ENCODE measurements at regions not wholly inside any gene's neighbourhood (a gene's known extent, or its start where the extent isn't known, plus 50 kb on each side); places are given as distances from the start of the nearest gene placed in this dataset.

- no peaks in the 10 kb centered on the region for H3K27me3 ChIP-seq (ENCODE audit: control insufficient read depth, insufficient read depth, low read length)
- ChIA-PET CTCF (no interaction called here), POLR2A (no interaction called here)
- H3K4me3 ChIP-seq (ENCODE audit: low read depth, low read length), result no peak overlapping the region
- no peak for TF ChIP-seq CTCF (IDR thresholded peaks at IDR 0.05; ENCODE audit: insufficient read depth, low read depth, low read length)
- no peak for DNase-seq (ENCODE audit: low read depth)
- no peaks in the 10 kb centered on the region for H3K36me3 ChIP-seq (ENCODE audit: control insufficient read depth, insufficient read depth, low read length)
Measured at GRCh38 chr5:74468421-74468820, 172.1 kb downstream of the ENC1 start.

- Histone ChIP-seq H3K27me3 (ENCODE audit: control insufficient read depth, insufficient read depth, low read length) (peaks cover 6% of the 10 kb centered on the region; the same call in 1 of the 2 replicates), H3K36me3 (ENCODE audit: control insufficient read depth, insufficient read depth, low read length) (no peaks in the 10 kb centered on the region), H3K4me3 (ENCODE audit: low read depth, low read length) (no peak overlapping the region)
- no peak for DNase-seq (ENCODE audit: low read depth)
- POLR2A ChIA-PET, result no interaction called here
- no peak for TF ChIP-seq CTCF (IDR thresholded peaks at IDR 0.05; ENCODE audit: insufficient read depth, low read depth, low read length)
- CTCF ChIA-PET, result no interaction called here
Measured at GRCh38 chr5:74465724-74466123, 174.8 kb downstream of the ENC1 start.

- Histone ChIP-seq H3K4me3 (ENCODE audit: low read depth, low read length) (no peak overlapping the region), H3K36me3 (ENCODE audit: control insufficient read depth, insufficient read depth, low read length) (no peaks in the 10 kb centered on the region), H3K27me3 (ENCODE audit: control insufficient read depth, insufficient read depth, low read length) (peaks cover 6% of the 10 kb centered on the region; the same call in 1 of the 2 replicates)
- CTCF ChIA-PET, result interaction anchor here (0.8 to 1.2 kb wide), 2 partner anchors 10 to 149 kb away, joined by 3 read pairs; no protein-coding TSS in a partner anchor
- POLR2A ChIA-PET, result no interaction called here
- no peak for DNase-seq (ENCODE audit: low read depth)
- no peak for TF ChIP-seq CTCF (IDR thresholded peaks at IDR 0.05; ENCODE audit: insufficient read depth, low read depth, low read length)
Measured at GRCh38 chr5:74464512-74465209, 175.9 kb downstream of the ENC1 start.

GRCh38 chr5:74462356-74462755 is 178.2 kb downstream of the ENC1 start:
- POLR2A ChIA-PET, result no interaction called here
- no peak for TF ChIP-seq CTCF (IDR thresholded peaks at IDR 0.05; ENCODE audit: insufficient read depth, low read depth, low read length)
- H3K27me3 ChIP-seq (ENCODE audit: control insufficient read depth, insufficient read depth, low read length), result peaks cover 6% of the 10 kb centered on the region; the same call in 1 of the 2 replicates
- no peak overlapping the region for H3K4me3 ChIP-seq (ENCODE audit: low read depth, low read length)
- CTCF ChIA-PET, result no interaction called here
- DNase-seq (ENCODE audit: low read depth), result no peak
- H3K36me3 ChIP-seq (ENCODE audit: control insufficient read depth, insufficient read depth, low read length), result no peaks in the 10 kb centered on the region

GRCh38 chr5:74461251-74461650 is 179.3 kb downstream of the ENC1 start:
- Histone ChIP-seq H3K4me3 (ENCODE audit: low read depth, low read length) (no peak overlapping the region), H3K27me3 (ENCODE audit: control insufficient read depth, insufficient read depth, low read length) (peaks cover 6% of the 10 kb centered on the region), H3K36me3 (ENCODE audit: control insufficient read depth, insufficient read depth, low read length) (no peaks in the 10 kb centered on the region)
- CTCF ChIA-PET, result interaction anchor here (1.6 kb wide), 1 partner anchor 19 kb away, joined by 4 read pairs; no protein-coding TSS in a partner anchor
- POLR2A ChIA-PET, result no interaction called here
- no peak for DNase-seq (ENCODE audit: low read depth)
- no peak for TF ChIP-seq CTCF (IDR thresholded peaks at IDR 0.05; ENCODE audit: insufficient read depth, low read depth, low read length)

All from BJ (cell line).